ENCODE measurements at regions not wholly inside any gene's neighbourhood (a gene's known extent, or its start where the extent isn't known, plus 50 kb on each side); places are given as distances from the start of the nearest gene placed in this dataset.

GRCh38 chr3:95424279-95424678 is 1361.4 kb downstream of the NSUN3 start:
- Mint-ChIP-seq H3K9me3 (peaks cover 6 to 22% of the 10 kb centered on the region in 2 donors), H3K4me1 (ENCODE audit: low read depth in 2 of 2) (no peaks in the 10 kb centered on the region), H3K27me3 (no peaks in the 10 kb centered on the region), H3K4me3 (no peak overlapping the region), H3K36me3 (ENCODE audit: insufficient read depth) (no peaks in the 10 kb centered on the region), H3K27ac (no peak overlapping the region)
- DNase-seq: no peak
- no peak for ATAC-seq (replicated peaks)

GRCh38 chr3:95434491-95434890 is 1371.6 kb downstream of the NSUN3 start:
- no peaks in the 10 kb centered on the region for H3K36me3 Mint-ChIP-seq (ENCODE audit: insufficient read depth)
- DNase-seq (no peak), ATAC-seq (replicated peaks) (no peak)
- H3K9me3 Mint-ChIP-seq: peaks cover 0 to 3% of the 10 kb centered on the region in 2 donors
- no peak overlapping the region for H3K4me3 Mint-ChIP-seq
- H3K4me1 Mint-ChIP-seq (ENCODE audit: low read depth in 2 of 2): no peaks in the 10 kb centered on the region
- no peaks in the 10 kb centered on the region for H3K27me3 Mint-ChIP-seq
- no peak overlapping the region for H3K27ac Mint-ChIP-seq

GRCh38 chr3:95437409-95437808 is 1374.5 kb downstream of the NSUN3 start:
- Mint-ChIP-seq H3K36me3 (ENCODE audit: insufficient read depth) (no peaks in the 10 kb centered on the region), H3K27ac (no peak overlapping the region), H3K4me1 (ENCODE audit: low read depth in 2 of 2) (no peaks in the 10 kb centered on the region), H3K27me3 (no peaks in the 10 kb centered on the region), H3K9me3 (no peaks in the 10 kb centered on the region), H3K4me3 (no peak overlapping the region)
- ATAC-seq (replicated peaks): no peak
- no peak for DNase-seq

- Mint-ChIP-seq H3K4me1 (ENCODE audit: low read depth in 2 of 2) (no peaks in the 10 kb centered on the region), H3K4me3 (no peak overlapping the region), H3K9me3 (no peaks in the 10 kb centered on the region), H3K27ac (no peak overlapping the region), H3K27me3 (no peaks in the 10 kb centered on the region), H3K36me3 (ENCODE audit: insufficient read depth) (no peaks in the 10 kb centered on the region)
- ATAC-seq (replicated peaks) (no peak), DNase-seq (no peak)
Measured at GRCh38 chr3:95438274-95438673, 1375.4 kb downstream of the NSUN3 start.

- ATAC-seq (replicated peaks): no peak
Measured at GRCh38 chr3:95442766-95443165, 1371.6 kb upstream of the EPHA6 start.

GRCh38 chr3:95449841-95450240 is 1364.6 kb upstream of the EPHA6 start:
- ATAC-seq (replicated peaks): no peak
- DNase-seq: no peak
- peaks cover 8 to 19% of the 10 kb centered on the region in 2 donors for H3K9me3 Mint-ChIP-seq
- H3K27me3 Mint-ChIP-seq: no peaks in the 10 kb centered on the region
- H3K4me1 Mint-ChIP-seq (ENCODE audit: low read depth in 2 of 2): no peaks in the 10 kb centered on the region
- no peak overlapping the region for H3K4me3 Mint-ChIP-seq
- H3K36me3 Mint-ChIP-seq (ENCODE audit: insufficient read depth): no peaks in the 10 kb centered on the region
- H3K27ac Mint-ChIP-seq: no peak overlapping the region

More at GRCh38 chr3:95442766-95443165, 1371.6 kb upstream of the EPHA6 start:
- Mint-ChIP-seq H3K4me3 (no peak overlapping the region), H3K27me3 (no peaks in the 10 kb centered on the region), H3K9me3 (no peaks in the 10 kb centered on the region), H3K36me3 (ENCODE audit: insufficient read depth) (no peaks in the 10 kb centered on the region), H3K4me1 (ENCODE audit: low read depth in 2 of 2) (no peaks in the 10 kb centered on the region), H3K27ac (no peak overlapping the region)
- no peak for DNase-seq

- Mint-ChIP-seq H3K4me3 (no peak overlapping the region), H3K27ac (no peak overlapping the region), H3K9me3 (peaks cover 8 to 30% of the 10 kb centered on the region in 2 donors), H3K27me3 (no peaks in the 10 kb centered on the region), H3K36me3 (ENCODE audit: insufficient read depth) (no peaks in the 10 kb centered on the region), H3K4me1 (ENCODE audit: low read depth in 2 of 2) (no peaks in the 10 kb centered on the region)
- ATAC-seq (replicated peaks) (no peak), DNase-seq (no peak)
Measured at GRCh38 chr3:95453242-95453641, 1361.2 kb upstream of the EPHA6 start.

- Mint-ChIP-seq H3K4me3 (no peak overlapping the region), H3K27me3 (no peaks in the 10 kb centered on the region)
Measured at GRCh38 chr3:95456835-95457234, 1357.6 kb upstream of the EPHA6 start.

GRCh38 chr3:95459706-95460105 is 1354.7 kb upstream of the EPHA6 start:
- Mint-ChIP-seq H3K27me3 (no peaks in the 10 kb centered on the region), H3K4me3 (no peak overlapping the region), H3K4me1 (ENCODE audit: low read depth in 2 of 2) (no peaks in the 10 kb centered on the region), H3K27ac (no peak overlapping the region), H3K36me3 (ENCODE audit: insufficient read depth) (peaks cover 4% of the 10 kb centered on the region), H3K9me3 (peaks cover 2 to 28% of the 10 kb centered on the region in 2 donors)
- DNase-seq (no peak), ATAC-seq (replicated peaks) (no peak)

More at GRCh38 chr3:95456835-95457234, 1357.6 kb upstream of the EPHA6 start:
- Mint-ChIP-seq H3K4me1 (ENCODE audit: low read depth in 2 of 2) (no peaks in the 10 kb centered on the region), H3K36me3 (ENCODE audit: insufficient read depth) (no peaks in the 10 kb centered on the region), H3K9me3 (peaks cover 3 to 24% of the 10 kb centered on the region in 2 donors), H3K27ac (no peak overlapping the region)
- ATAC-seq (replicated peaks): no peak
- no peak for DNase-seq

GRCh38 chr3:95460274-95460673 is 1354.1 kb upstream of the EPHA6 start:
- H3K9me3 Mint-ChIP-seq: peaks cover 2 to 28% of the 10 kb centered on the region in 2 donors

GRCh38 chr3:95462161-95462560 is 1352.2 kb upstream of the EPHA6 start:
- H3K36me3 Mint-ChIP-seq (ENCODE audit: insufficient read depth): peaks cover 4% of the 10 kb centered on the region
- H3K9me3 Mint-ChIP-seq: peaks cover 5 to 27% of the 10 kb centered on the region in 2 donors
- no peak overlapping the region for H3K27ac Mint-ChIP-seq
- no peaks in the 10 kb centered on the region for H3K27me3 Mint-ChIP-seq
- no peaks in the 10 kb centered on the region for H3K4me1 Mint-ChIP-seq (ENCODE audit: low read depth in 2 of 2)
- no peak for DNase-seq
- no peak for ATAC-seq (replicated peaks)
- no peak overlapping the region for H3K4me3 Mint-ChIP-seq

More at GRCh38 chr3:95460274-95460673, 1354.1 kb upstream of the EPHA6 start:
- Mint-ChIP-seq H3K27ac (no peak overlapping the region), H3K27me3 (no peaks in the 10 kb centered on the region), H3K36me3 (ENCODE audit: insufficient read depth) (peaks cover 4% of the 10 kb centered on the region), H3K4me3 (no peak overlapping the region), H3K4me1 (ENCODE audit: low read depth in 2 of 2) (no peaks in the 10 kb centered on the region)
- ATAC-seq (replicated peaks) (no peak), DNase-seq (no peak)

- Mint-ChIP-seq H3K36me3 (ENCODE audit: insufficient read depth) (peaks cover 4% of the 10 kb centered on the region), H3K9me3 (peaks cover 13 to 42% of the 10 kb centered on the region in 2 donors), H3K4me3 (no peak overlapping the region), H3K4me1 (ENCODE audit: low read depth in 2 of 2) (no peaks in the 10 kb centered on the region), H3K27ac (no peak overlapping the region), H3K27me3 (no peaks in the 10 kb centered on the region)
- ATAC-seq (replicated peaks) (no peak), DNase-seq (no peak)
Measured at GRCh38 chr3:95464346-95464745, 1350.0 kb upstream of the EPHA6 start.

GRCh38 chr3:95468331-95468730 is 1346.1 kb upstream of the EPHA6 start:
- DNase-seq (no peak), ATAC-seq (replicated peaks) (no peak)
- H3K9me3 Mint-ChIP-seq: peaks cover 12 to 28% of the 10 kb centered on the region in 2 donors
- peaks cover 3% of the 10 kb centered on the region for H3K36me3 Mint-ChIP-seq (ENCODE audit: insufficient read depth)
- no peaks in the 10 kb centered on the region for H3K27me3 Mint-ChIP-seq
- no peaks in the 10 kb centered on the region for H3K4me1 Mint-ChIP-seq (ENCODE audit: low read depth in 2 of 2)
- H3K27ac Mint-ChIP-seq: no peak overlapping the region
- no peak overlapping the region for H3K4me3 Mint-ChIP-seq

- Mint-ChIP-seq H3K27ac (no peak overlapping the region), H3K4me3 (no peak overlapping the region), H3K36me3 (ENCODE audit: insufficient read depth) (no peaks in the 10 kb centered on the region), H3K4me1 (ENCODE audit: low read depth in 2 of 2) (no peaks in the 10 kb centered on the region), H3K9me3 (peaks cover 0 to 2% of the 10 kb centered on the region in 2 donors), H3K27me3 (no peaks in the 10 kb centered on the region)
- DNase-seq (no peak), ATAC-seq (replicated peaks) (no peak)
Measured at GRCh38 chr3:95474338-95474737, 1340.1 kb upstream of the EPHA6 start.

- H3K4me1 Mint-ChIP-seq (ENCODE audit: low read depth in 2 of 2): no peaks in the 10 kb centered on the region
- no peak overlapping the region for H3K4me3 Mint-ChIP-seq
- H3K36me3 Mint-ChIP-seq (ENCODE audit: insufficient read depth): no peaks in the 10 kb centered on the region
- H3K27ac Mint-ChIP-seq: no peak overlapping the region
- no peaks in the 10 kb centered on the region for H3K27me3 Mint-ChIP-seq
- no peak for DNase-seq
- peaks cover 0 to 2% of the 10 kb centered on the region in 2 donors for H3K9me3 Mint-ChIP-seq
- ATAC-seq (replicated peaks): no peak
Measured at GRCh38 chr3:95476534-95476933, 1337.9 kb upstream of the EPHA6 start.
